Kidney epithelial cell (primary cell): ENCODE measurements at regions not wholly inside any gene's neighbourhood (a gene's known extent, or its start where the extent isn't known, plus 50 kb on each side); places are given as distances from the start of the nearest gene placed in this dataset.
A peak's percentile ranks its signal among the peaks of the same experiment; 100 is the strongest.

ENCODE experiments used
- DNase-seq: peaks from one replicate; pipeline ENCODE4 v3.0.0-alpha.2; 2010; ENCODE audit warnings: low read depth
- H3K27me3 ChIP-seq: 2 replicates; pipeline ENCODE4 v1.6.0; 2011; ENCODE audit warnings: low read length; ENCODE audit not compliant: control insufficient read depth, insufficient read depth
- H3K36me3 ChIP-seq: 2 replicates; pipeline ENCODE4 v1.5.1; 2011; ENCODE audit warnings: low read length; ENCODE audit not compliant: control insufficient read depth, insufficient read depth
- H3K4me3 ChIP-seq: 2 replicates; pipeline ENCODE4 v1.5.1; 2011; ENCODE audit warnings: low read depth, mild to moderate bottlenecking, control low read depth, low read length
- CTCF ChIP-seq: IDR thresholded peaks from 2 replicates; pipeline ENCODE4 v1.5.1; 2011; ENCODE audit warnings: mild to moderate bottlenecking, moderate library complexity, low read length, control low read depth, inconsistent platforms; ENCODE audit not compliant: insufficient read depth, poor library complexity, severe bottlenecking

GRCh38 chr4:97374526-97374925 is 768.8 kb downstream of the STPG2 start:
- TF ChIP-seq CTCF = no peak
- Histone ChIP-seq H3K27me3 (no peaks in the 10 kb centered on the region), H3K36me3 (no peaks in the 10 kb centered on the region), H3K4me3 (no peak overlapping the region)
- DNase-seq = no peak

GRCh38 chr4:97386969-97387368 is 756.3 kb downstream of the STPG2 start:
- no peak overlapping the region for H3K4me3 ChIP-seq
- no peaks in the 10 kb centered on the region for H3K36me3 ChIP-seq
- no peak for TF ChIP-seq CTCF
- H3K27me3 ChIP-seq = no peaks in the 10 kb centered on the region
- no peak for DNase-seq

- Histone ChIP-seq H3K36me3 (no peaks in the 10 kb centered on the region), H3K4me3 (no peak overlapping the region), H3K27me3 (no peaks in the 10 kb centered on the region)
- TF ChIP-seq CTCF = no peak
- DNase-seq = no peak
Measured at GRCh38 chr4:97394653-97395052, 748.6 kb downstream of the STPG2 start.

- no peak for DNase-seq
- TF ChIP-seq CTCF = no peak
Measured at GRCh38 chr4:97396097-97396496, 747.2 kb downstream of the STPG2 start.

GRCh38 chr4:97396605-97397004 is 746.7 kb downstream of the STPG2 start:
- H3K4me3 ChIP-seq = no peak overlapping the region
- no peaks in the 10 kb centered on the region for H3K27me3 ChIP-seq
- DNase-seq = no peak
- TF ChIP-seq CTCF = no peak
- H3K36me3 ChIP-seq = no peaks in the 10 kb centered on the region

More at GRCh38 chr4:97396097-97396496, 747.2 kb downstream of the STPG2 start:
- no peak overlapping the region for H3K4me3 ChIP-seq
- no peaks in the 10 kb centered on the region for H3K36me3 ChIP-seq
- H3K27me3 ChIP-seq = no peaks in the 10 kb centered on the region

- Histone ChIP-seq H3K27me3 (no peaks in the 10 kb centered on the region), H3K4me3 (no peak overlapping the region), H3K36me3 (no peaks in the 10 kb centered on the region)
- DNase-seq = peak; percentile 21
- TF ChIP-seq CTCF = no peak
Measured at GRCh38 chr4:97404876-97405523, 738.3 kb downstream of the STPG2 start.
